ENCODE measurements at regions not wholly inside any gene's neighbourhood (a gene's known extent, or its start where the extent isn't known, plus 50 kb on each side); places are given as distances from the start of the nearest gene placed in this dataset.

GRCh38 chr10:14408139-14408538, 77.4 kb upstream of the FRMD4A start:
- intact Hi-C loops (cut with DNase I): no loop called here
- DNase-seq: no peak
- Histone ChIP-seq H3K4me3 (ENCODE audit: low read length) (no peak overlapping the region), H3K4me1 (ENCODE audit: control insufficient read depth, insufficient read depth, low read length) (no peaks in the 10 kb centered on the region), H3K9me3 (ENCODE audit: control insufficient read depth, low read length) (no peaks in the 10 kb centered on the region), H3K27ac (ENCODE audit: low read length) (no peak overlapping the region), H3K27me3 (ENCODE audit: control insufficient read depth, insufficient read depth) (no peaks in the 10 kb centered on the region)
- ATAC-seq: no peak
- WGBS: 90% methylated on average over 2 of the region's 2 CpGs

GRCh38 chr10:14407567-14407966, 76.8 kb upstream of the FRMD4A start:
- ATAC-seq (no peak), DNase-seq (no peak)
- H3K4me3 ChIP-seq (ENCODE audit: low read length): no peak overlapping the region
- no peaks in the 10 kb centered on the region for H3K9me3 ChIP-seq (ENCODE audit: control insufficient read depth, low read length)
- H3K27ac ChIP-seq (ENCODE audit: low read length): no peak overlapping the region
- no peaks in the 10 kb centered on the region for H3K4me1 ChIP-seq (ENCODE audit: control insufficient read depth, insufficient read depth, low read length)
- no peaks in the 10 kb centered on the region for H3K27me3 ChIP-seq (ENCODE audit: control insufficient read depth, insufficient read depth)
- intact Hi-C loops (cut with DNase I): no loop called here
- 85% methylated on average over 7 of the region's 7 CpGs for WGBS

GRCh38 chr10:14405076-14406065, 74.6 kb upstream of the FRMD4A start:
- Histone ChIP-seq H3K27me3 (ENCODE audit: control insufficient read depth, insufficient read depth) (no peaks in the 10 kb centered on the region), H3K4me1 (ENCODE audit: control insufficient read depth, insufficient read depth, low read length) (no peaks in the 10 kb centered on the region), H3K4me3 (ENCODE audit: low read length) (no peak overlapping the region), H3K27ac (ENCODE audit: low read length) (no peak overlapping the region), H3K9me3 (ENCODE audit: control insufficient read depth, low read length) (no peaks in the 10 kb centered on the region)
- WGBS: 58% methylated on average over 18 of the region's 18 CpGs
- intact Hi-C loops (cut with DNase I): no loop called here
- DNase-seq (no peak), ATAC-seq (peak in 1 of 2 donors; percentile 26)

- Histone ChIP-seq H3K4me3 (ENCODE audit: low read length) (no peak overlapping the region), H3K9me3 (ENCODE audit: control insufficient read depth, low read length) (no peaks in the 10 kb centered on the region), H3K4me1 (ENCODE audit: control insufficient read depth, insufficient read depth, low read length) (no peaks in the 10 kb centered on the region), H3K27ac (ENCODE audit: low read length) (no peak overlapping the region), H3K27me3 (ENCODE audit: control insufficient read depth, insufficient read depth) (no peaks in the 10 kb centered on the region)
- WGBS: 72% methylated on average over 8 of the region's 8 CpGs
- ATAC-seq: peak in 1 of 2 donors; percentile 37
- DNase-seq: no peak
- intact Hi-C loops (cut with DNase I): no loop called here
These were observed 73.3 kb upstream of the FRMD4A start for GRCh38 chr10:14403881-14404623.

- WGBS: 80% methylated on average over 6 of the region's 6 CpGs
- DNase-seq (no peak), ATAC-seq (no peak)
- Histone ChIP-seq H3K9me3 (ENCODE audit: control insufficient read depth, low read length) (no peaks in the 10 kb centered on the region), H3K27ac (ENCODE audit: low read length) (no peak overlapping the region), H3K4me3 (ENCODE audit: low read length) (no peak overlapping the region), H3K4me1 (ENCODE audit: control insufficient read depth, insufficient read depth, low read length) (no peaks in the 10 kb centered on the region), H3K27me3 (ENCODE audit: control insufficient read depth, insufficient read depth) (no peaks in the 10 kb centered on the region)
- intact Hi-C loops (cut with DNase I): no loop called here
These were observed 72.6 kb upstream of the FRMD4A start for GRCh38 chr10:14403359-14403758.

GRCh38 chr10:14399641-14400040, 68.9 kb upstream of the FRMD4A start:
- DNase-seq (no peak), ATAC-seq (no peak)
- Histone ChIP-seq H3K4me3 (ENCODE audit: low read length) (no peak overlapping the region), H3K27me3 (ENCODE audit: control insufficient read depth, insufficient read depth) (no peaks in the 10 kb centered on the region), H3K4me1 (ENCODE audit: control insufficient read depth, insufficient read depth, low read length) (no peaks in the 10 kb centered on the region), H3K9me3 (ENCODE audit: control insufficient read depth, low read length) (no peaks in the 10 kb centered on the region), H3K27ac (ENCODE audit: low read length) (no peak overlapping the region)
- intact Hi-C loops (cut with DNase I): no loop called here
- WGBS: 82% methylated on average over 3 of the region's 3 CpGs

- no peak overlapping the region for H3K4me3 ChIP-seq (ENCODE audit: low read length)
- 48% methylated on average over 9 of the region's 9 CpGs for WGBS
- H3K27ac ChIP-seq (ENCODE audit: low read length): peak overlapping the region; percentile 22
- ATAC-seq (peak; percentile 94 to 97), DNase-seq (peak; percentile 79 to 90 (median 88))
- H3K4me1 ChIP-seq (ENCODE audit: control insufficient read depth, insufficient read depth, low read length): no peaks in the 10 kb centered on the region
- intact Hi-C loops (cut with DNase I): no loop called here
- no peaks in the 10 kb centered on the region for H3K27me3 ChIP-seq (ENCODE audit: control insufficient read depth, insufficient read depth)
- no peaks in the 10 kb centered on the region for H3K9me3 ChIP-seq (ENCODE audit: control insufficient read depth, low read length)
These were observed 66.3 kb upstream of the FRMD4A start for GRCh38 chr10:14397066-14397465.

GRCh38 chr10:14396411-14397048, 65.8 kb upstream of the FRMD4A start:
- DNase-seq (no peak), ATAC-seq (peak in 1 of 2 donors; percentile 20)
- Histone ChIP-seq H3K27ac (ENCODE audit: low read length) (peak overlapping the region; percentile 22), H3K4me1 (ENCODE audit: control insufficient read depth, insufficient read depth, low read length) (no peaks in the 10 kb centered on the region), H3K27me3 (ENCODE audit: control insufficient read depth, insufficient read depth) (no peaks in the 10 kb centered on the region), H3K9me3 (ENCODE audit: control insufficient read depth, low read length) (no peaks in the 10 kb centered on the region), H3K4me3 (ENCODE audit: low read length) (no peak overlapping the region)
- intact Hi-C loops (cut with DNase I): no loop called here
- WGBS: 80% methylated on average over 7 of the region's 7 CpGs

- Histone ChIP-seq H3K27me3 (ENCODE audit: control insufficient read depth, insufficient read depth) (no peaks in the 10 kb centered on the region), H3K4me1 (ENCODE audit: control insufficient read depth, insufficient read depth, low read length) (no peaks in the 10 kb centered on the region), H3K9me3 (ENCODE audit: control insufficient read depth, low read length) (no peaks in the 10 kb centered on the region), H3K4me3 (ENCODE audit: low read length) (no peak overlapping the region), H3K27ac (ENCODE audit: low read length) (no peak overlapping the region)
- whole genome bisulfite sequencing: 94% methylated on average over 1 of the region's 1 CpG
- DNase-seq (no peak), ATAC-seq (no peak)
- intact Hi-C loops (cut with DNase I): loop anchor here in 1 of 4 donors (2.0 kb wide), 1 partner anchor 35 kb away; no protein-coding TSS in a partner anchor
These were observed 63.5 kb upstream of the FRMD4A start for GRCh38 chr10:14394179-14394578.

GRCh38 chr10:14391342-14391741, 60.6 kb upstream of the FRMD4A start:
- H3K27ac ChIP-seq (ENCODE audit: low read length): no peak overlapping the region
- H3K9me3 ChIP-seq (ENCODE audit: control insufficient read depth, low read length): no peaks in the 10 kb centered on the region
- intact Hi-C loops (cut with DNase I): no loop called here
- no peak for ATAC-seq
- no peak overlapping the region for H3K4me3 ChIP-seq (ENCODE audit: low read length)
- no peaks in the 10 kb centered on the region for H3K4me1 ChIP-seq (ENCODE audit: control insufficient read depth, insufficient read depth, low read length)
- DNase-seq: no peak
- no peaks in the 10 kb centered on the region for H3K27me3 ChIP-seq (ENCODE audit: control insufficient read depth, insufficient read depth)
- 60% methylated on average over 6 of the region's 6 CpGs for WGBS
